WTC11 (cell line): ENCODE measurements at regions not wholly inside any gene's neighbourhood (a gene's known extent, or its start where the extent isn't known, plus 50 kb on each side); places are given as distances from the start of the nearest gene placed in this dataset.

ENCODE experiments used
- ZNF232 ChIP-seq: sonication (generic); formaldehyde crosslinking; IDR thresholded peaks from 2 replicates; pipeline ENCODE4 v1.8.0; 2022; ENCODE audit warnings: mild to moderate bottlenecking, missing genetic modification reagents
- TF ChIP-seq, protein P1 (sequence below): fragments of 200-600 bp; IDR thresholded peaks from 2 replicates; pipeline ENCODE4 v1.8.0; 2022; ENCODE audit warnings: antibody characterized with exemption
- TF ChIP-seq, protein P2 (sequence below): sonication (generic); formaldehyde crosslinking; IDR thresholded peaks from 2 replicates; pipeline ENCODE4 v1.8.0; 2022; ENCODE audit warnings: mild to moderate bottlenecking, missing genetic modification reagents
- TF ChIP-seq, protein P3 (sequence below): sonication (generic); formaldehyde crosslinking; IDR thresholded peaks from 2 replicates; pipeline ENCODE4 v1.8.1; 2023; ENCODE audit warnings: mild to moderate bottlenecking, missing genetic modification reagents

DNA sequence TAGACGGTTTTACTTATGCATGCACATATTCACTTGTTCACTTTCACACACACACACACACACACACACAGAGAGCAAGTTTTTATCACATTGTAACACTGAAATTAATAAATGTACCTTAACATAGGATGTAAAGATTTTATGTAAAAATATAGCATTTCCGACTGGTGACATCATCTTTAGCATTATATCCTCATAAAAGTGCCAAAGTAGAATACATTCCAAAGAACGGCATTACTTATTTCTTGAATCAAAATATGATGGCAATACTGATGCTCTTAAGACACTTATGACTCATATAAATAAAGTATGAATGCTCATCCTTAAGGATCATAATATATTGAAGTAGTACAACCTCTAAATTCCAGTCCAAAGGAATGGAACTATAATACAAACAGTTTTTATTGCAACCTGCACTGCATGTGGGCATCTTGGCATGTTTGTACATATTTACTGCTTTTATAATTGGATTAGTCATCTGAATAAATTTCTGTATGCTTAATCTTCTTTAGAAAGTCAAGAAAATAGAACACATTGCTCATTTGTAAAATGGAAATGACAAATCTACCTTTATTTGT, 290.0 kb upstream of the SEMA3A start:
- TF ChIP-seq ZNF232 = no peak
- TF ChIP-seq, protein P1, sequence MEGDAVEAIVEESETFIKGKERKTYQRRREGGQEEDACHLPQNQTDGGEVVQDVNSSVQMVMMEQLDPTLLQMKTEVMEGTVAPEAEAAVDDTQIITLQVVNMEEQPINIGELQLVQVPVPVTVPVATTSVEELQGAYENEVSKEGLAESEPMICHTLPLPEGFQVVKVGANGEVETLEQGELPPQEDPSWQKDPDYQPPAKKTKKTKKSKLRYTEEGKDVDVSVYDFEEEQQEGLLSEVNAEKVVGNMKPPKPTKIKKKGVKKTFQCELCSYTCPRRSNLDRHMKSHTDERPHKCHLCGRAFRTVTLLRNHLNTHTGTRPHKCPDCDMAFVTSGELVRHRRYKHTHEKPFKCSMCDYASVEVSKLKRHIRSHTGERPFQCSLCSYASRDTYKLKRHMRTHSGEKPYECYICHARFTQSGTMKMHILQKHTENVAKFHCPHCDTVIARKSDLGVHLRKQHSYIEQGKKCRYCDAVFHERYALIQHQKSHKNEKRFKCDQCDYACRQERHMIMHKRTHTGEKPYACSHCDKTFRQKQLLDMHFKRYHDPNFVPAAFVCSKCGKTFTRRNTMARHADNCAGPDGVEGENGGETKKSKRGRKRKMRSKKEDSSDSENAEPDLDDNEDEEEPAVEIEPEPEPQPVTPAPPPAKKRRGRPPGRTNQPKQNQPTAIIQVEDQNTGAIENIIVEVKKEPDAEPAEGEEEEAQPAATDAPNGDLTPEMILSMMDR = no peak
- TF ChIP-seq, protein P2, sequence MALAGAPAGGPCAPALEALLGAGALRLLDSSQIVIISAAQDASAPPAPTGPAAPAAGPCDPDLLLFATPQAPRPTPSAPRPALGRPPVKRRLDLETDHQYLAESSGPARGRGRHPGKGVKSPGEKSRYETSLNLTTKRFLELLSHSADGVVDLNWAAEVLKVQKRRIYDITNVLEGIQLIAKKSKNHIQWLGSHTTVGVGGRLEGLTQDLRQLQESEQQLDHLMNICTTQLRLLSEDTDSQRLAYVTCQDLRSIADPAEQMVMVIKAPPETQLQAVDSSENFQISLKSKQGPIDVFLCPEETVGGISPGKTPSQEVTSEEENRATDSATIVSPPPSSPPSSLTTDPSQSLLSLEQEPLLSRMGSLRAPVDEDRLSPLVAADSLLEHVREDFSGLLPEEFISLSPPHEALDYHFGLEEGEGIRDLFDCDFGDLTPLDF (CRISPR knock-in tag) = no peak
- TF ChIP-seq, protein P3, sequence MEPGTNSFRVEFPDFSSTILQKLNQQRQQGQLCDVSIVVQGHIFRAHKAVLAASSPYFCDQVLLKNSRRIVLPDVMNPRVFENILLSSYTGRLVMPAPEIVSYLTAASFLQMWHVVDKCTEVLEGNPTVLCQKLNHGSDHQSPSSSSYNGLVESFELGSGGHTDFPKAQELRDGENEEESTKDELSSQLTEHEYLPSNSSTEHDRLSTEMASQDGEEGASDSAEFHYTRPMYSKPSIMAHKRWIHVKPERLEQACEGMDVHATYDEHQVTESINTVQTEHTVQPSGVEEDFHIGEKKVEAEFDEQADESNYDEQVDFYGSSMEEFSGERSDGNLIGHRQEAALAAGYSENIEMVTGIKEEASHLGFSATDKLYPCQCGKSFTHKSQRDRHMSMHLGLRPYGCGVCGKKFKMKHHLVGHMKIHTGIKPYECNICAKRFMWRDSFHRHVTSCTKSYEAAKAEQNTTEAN = no peak
